ENCODE measurements at regions not wholly inside any gene's neighbourhood (a gene's known extent, or its start where the extent isn't known, plus 50 kb on each side); places are given as distances from the start of the nearest gene placed in this dataset.

DNA sequence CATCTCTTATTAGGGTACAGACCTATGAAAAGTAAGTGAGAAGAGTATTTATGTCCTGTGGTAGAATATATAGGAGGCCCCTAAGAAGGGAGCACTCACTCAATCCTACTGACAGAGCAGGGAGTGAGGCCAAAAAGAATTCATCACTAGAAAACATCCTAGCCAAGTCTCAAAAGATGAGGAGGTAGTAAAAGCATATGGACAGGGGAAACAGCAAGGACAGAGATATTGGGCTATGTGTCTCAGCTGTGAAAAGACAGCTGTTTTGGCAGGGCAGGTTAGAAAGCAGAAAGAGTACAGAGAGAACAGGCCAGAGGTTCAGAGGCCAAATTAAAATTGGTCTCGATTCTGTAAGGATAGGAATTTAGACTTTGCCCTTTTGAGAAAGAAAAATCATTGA is 548.3 kb upstream of the ANKRD30A start:
- TF ChIP-seq, protein P1, sequence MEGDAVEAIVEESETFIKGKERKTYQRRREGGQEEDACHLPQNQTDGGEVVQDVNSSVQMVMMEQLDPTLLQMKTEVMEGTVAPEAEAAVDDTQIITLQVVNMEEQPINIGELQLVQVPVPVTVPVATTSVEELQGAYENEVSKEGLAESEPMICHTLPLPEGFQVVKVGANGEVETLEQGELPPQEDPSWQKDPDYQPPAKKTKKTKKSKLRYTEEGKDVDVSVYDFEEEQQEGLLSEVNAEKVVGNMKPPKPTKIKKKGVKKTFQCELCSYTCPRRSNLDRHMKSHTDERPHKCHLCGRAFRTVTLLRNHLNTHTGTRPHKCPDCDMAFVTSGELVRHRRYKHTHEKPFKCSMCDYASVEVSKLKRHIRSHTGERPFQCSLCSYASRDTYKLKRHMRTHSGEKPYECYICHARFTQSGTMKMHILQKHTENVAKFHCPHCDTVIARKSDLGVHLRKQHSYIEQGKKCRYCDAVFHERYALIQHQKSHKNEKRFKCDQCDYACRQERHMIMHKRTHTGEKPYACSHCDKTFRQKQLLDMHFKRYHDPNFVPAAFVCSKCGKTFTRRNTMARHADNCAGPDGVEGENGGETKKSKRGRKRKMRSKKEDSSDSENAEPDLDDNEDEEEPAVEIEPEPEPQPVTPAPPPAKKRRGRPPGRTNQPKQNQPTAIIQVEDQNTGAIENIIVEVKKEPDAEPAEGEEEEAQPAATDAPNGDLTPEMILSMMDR (IDR thresholded peaks at IDR 0.05; ENCODE audit: low read depth, low read length): no peak
- TF ChIP-seq MAX (IDR thresholded peaks at IDR 0.05; ENCODE audit: low read depth, low read length) (no peak), POLR2A (IDR thresholded peaks at IDR 0.05; ENCODE audit: extremely low read depth, insufficient read length) (no peak), MYC (IDR thresholded peaks at IDR 0.05; ENCODE audit: low read depth, low read length) (no peak)
